IMR-90 (cell line): ENCODE measurements at regions not wholly inside any gene's neighbourhood (a gene's known extent, or its start where the extent isn't known, plus 50 kb on each side); places are given as distances from the start of the nearest gene placed in this dataset.

Source experiments
- ATAC-seq: fragments of 200-7000 bp; cut with Tn5 transposase; 2 replicates; pipeline ENCODE4 v1.9.1; 2020; ENCODE audit warnings: low read depth, mild to moderate bottlenecking, moderate library complexity
- BruUV-seq: library from RNA; stranded (reverse); fragments of 400-500 nt; replicated peaks from 2 replicates; lab custom pipeline; 2021; lab: Mats Ljungman, UMichigan
- CTCF ChIA-PET: fragments of 300-600 bp; formaldehyde crosslinking; extraction: SDS; loops from one replicate; lab custom pipeline; 2021; ENCODE audit warnings: antibody characterized with exemption; lab: Yijun Ruan, JAX
- POLR2A ChIA-PET: fragments of 300-600 bp; sonication (Branson Sonifier 250); formaldehyde crosslinking; loops from one replicate; lab custom pipeline; 2022; ENCODE audit warnings: antibody characterized with exemption; ENCODE audit not compliant: unreplicated experiment; lab: Charles Lee
- DNase-seq: peaks from one replicate; pipeline ENCODE4 v3.0.0; 2013
- H2AFZ ChIP-seq: replicated peaks from 2 replicates; pipeline ENCODE3; 2013; ENCODE audit warnings: low read length, mild to moderate bottlenecking; ENCODE audit not compliant: poor library complexity
- H2AK5ac ChIP-seq: 2 replicates; pipeline ENCODE4 v1.6.1; 2013; ENCODE audit warnings: low read depth, low read length, inconsistent platforms
- H2AK9ac ChIP-seq: replicated peaks from 2 replicates; pipeline ENCODE3; 2013; ENCODE audit warnings: mild to moderate bottlenecking, low read depth, low read length, moderate library complexity; ENCODE audit not compliant: poor library complexity
- H2BK120ac ChIP-seq: 2 replicates; pipeline ENCODE4 v1.6.1; 2013; ENCODE audit warnings: low read depth, low read length, inconsistent platforms
- H2BK15ac ChIP-seq: 3 replicates; pipeline ENCODE4 v1.6.1; 2013; ENCODE audit warnings: low read depth, low read length, inconsistent platforms
- H2BK20ac ChIP-seq: 2 replicates; pipeline ENCODE4 v1.6.1; 2013; ENCODE audit warnings: low read depth, mild to moderate bottlenecking, inconsistent platforms, low read length, moderate library complexity
- H2BK5ac ChIP-seq: 2 replicates; pipeline ENCODE4 v1.6.1; 2013; ENCODE audit warnings: mild to moderate bottlenecking, low read depth, low read length, inconsistent platforms; ENCODE audit not compliant: poor library complexity, severe bottlenecking
- H3K14ac ChIP-seq: replicated peaks from 2 replicates; pipeline ENCODE4 v1.6.1; 2013; ENCODE audit warnings: low read depth, low read length, inconsistent platforms
- H3K18ac ChIP-seq: 2 replicates; pipeline ENCODE4 v1.6.1; 2013; ENCODE audit warnings: low read depth, low read length, control low read depth
- H3K23ac ChIP-seq: 2 replicates; pipeline ENCODE4 v1.6.1; 2013; ENCODE audit warnings: low read depth, low read length, inconsistent platforms
- H3K27ac ChIP-seq: 2 replicates; pipeline ENCODE4 v1.5.1; 2013; ENCODE audit warnings: mild to moderate bottlenecking, control low read depth, low read length; ENCODE audit not compliant: insufficient read depth
- H3K27me3 ChIP-seq: 2 replicates; pipeline ENCODE4 v1.6.1; 2013; ENCODE audit warnings: low read length; ENCODE audit not compliant: control insufficient read depth, insufficient read depth
- H3K36me3 ChIP-seq: 2 replicates; pipeline ENCODE4 v1.6.1; 2013; ENCODE audit warnings: low read length, mixed read lengths; ENCODE audit not compliant: control insufficient read depth, insufficient read depth
- H3K4ac ChIP-seq: 2 replicates; pipeline ENCODE4 v1.6.1; 2013; ENCODE audit warnings: low read depth, low read length, inconsistent platforms
- H3K4me1 ChIP-seq: 2 replicates; pipeline ENCODE4 v1.6.1; 2013; ENCODE audit warnings: low read length, mixed read lengths; ENCODE audit not compliant: control insufficient read depth, insufficient read depth
- H3K4me2 ChIP-seq: 2 replicates; pipeline ENCODE4 v1.6.1; 2013; ENCODE audit warnings: low read depth, mild to moderate bottlenecking, control low read depth, low read length, moderate library complexity
- H3K4me3 ChIP-seq: 2 replicates; pipeline ENCODE4 v1.5.1; 2013; ENCODE audit warnings: low read depth, mild to moderate bottlenecking, control low read depth, low read length, moderate library complexity; ENCODE audit not compliant: insufficient read depth
- H3K56ac ChIP-seq: 2 replicates; pipeline ENCODE4 v1.6.1; 2013; ENCODE audit warnings: low read length, inconsistent platforms; ENCODE audit not compliant: insufficient read depth; ENCODE audit errors: extremely low read depth
- H3K79me1 ChIP-seq, 2 experiments: 2 replicates each; pipeline ENCODE4 v1.6.1; 2013; ENCODE audit warnings: low read length in 2 of 2, inconsistent platforms in 1 of 2, low read depth in 1 of 2
- H3K9ac ChIP-seq: 2 replicates; pipeline ENCODE4 v1.6.1; 2013; ENCODE audit warnings: low read depth, low read length, control low read depth
- H3K9me1 ChIP-seq: 2 replicates; pipeline ENCODE4 v1.6.1; 2013; ENCODE audit warnings: low read length, inconsistent platforms; ENCODE audit not compliant: insufficient read depth
- H3K9me3 ChIP-seq: 2 replicates; pipeline ENCODE4 v1.6.1; 2013; ENCODE audit warnings: low read length; ENCODE audit not compliant: control insufficient read depth, insufficient read depth
- H4K20me1 ChIP-seq: 2 replicates; pipeline ENCODE4 v1.6.1; 2013; ENCODE audit warnings: low read length, inconsistent platforms; ENCODE audit not compliant: insufficient read depth
- H4K5ac ChIP-seq: 2 replicates; pipeline ENCODE4 v1.6.1; 2013; ENCODE audit warnings: mild to moderate bottlenecking, low read depth, low read length, control low read depth
- H4K8ac ChIP-seq, 2 experiments: 2 replicates each; pipeline ENCODE4 v1.6.1; 2013; ENCODE audit warnings: low read depth in 2 of 2, low read length in 2 of 2, control low read depth in 1 of 2, inconsistent platforms in 1 of 2
- H4K91ac ChIP-seq: 2 replicates; pipeline ENCODE4 v1.6.1; 2013; ENCODE audit warnings: low read depth, low read length, inconsistent platforms; ENCODE audit not compliant: insufficient read depth
- NFE2L2 ChIP-seq: fragments of 150-350 bp; IDR thresholded peaks from 2 replicates; pipeline ENCODE4 v1.6.1; 2016; ENCODE audit warnings: low read depth, mild to moderate bottlenecking, low read length
- SMC3 ChIP-seq: fragments of 150-350 bp; IDR thresholded peaks from 2 replicates; pipeline ENCODE4 v1.6.1; 2016; ENCODE audit warnings: low read depth, mild to moderate bottlenecking, antibody characterized with exemption, low read length, moderate library complexity
- WGBS, 2 experiments: methylation state at CpG; one replicate each; pipeline versions ENCODE4 v1.1.5 to v1.1.7; 2013; ENCODE audit warnings: missing lambda C conversion rate in 2 of 2; ENCODE audit not compliant: insufficient read length in 1 of 2; ENCODE audit errors: extremely low coverage in 2 of 2; 5-methylcytosine and 5-hydroxymethylcytosine counted together
- dilution Hi-C: fragments of 300-500 bp; cut with HindIII; formaldehyde crosslinking; loops from one replicate; pipeline ENCODE4 v1.14.3; 2018; ENCODE audit warnings: low sequenced_read_pairs; ENCODE audit not compliant: unreplicated experiment
- in situ Hi-C: fragments of 300-500 bp; cut with MboI; formaldehyde crosslinking; loops from 3 replicates; pipeline ENCODE4 v1.14.3; 2019; ENCODE audit warnings: low sequenced_read_pairs, inconsistent platforms, mixed read lengths
- intact Hi-C: fragments of 100-400 bp; cut with micrococcal nuclease; formaldehyde crosslinking; loops from 2 replicates; pipeline ENCODE4 v1.10.0; 2022
- TF ChIP-seq, protein P1 (sequence below): fragments of 150-350 bp; IDR thresholded peaks from 2 replicates; pipeline ENCODE4 v1.6.1; 2017; ENCODE audit warnings: mild to moderate bottlenecking, antibody characterized with exemption, low read length, low read depth
- TF ChIP-seq, protein P2 (sequence below): conservative IDR thresholded peaks from 2 replicates; pipeline ENCODE4 v1.5.1; 2012; ENCODE audit warnings: mild to moderate bottlenecking, low read depth, low read length, improper control_type of control experiment

DNA sequence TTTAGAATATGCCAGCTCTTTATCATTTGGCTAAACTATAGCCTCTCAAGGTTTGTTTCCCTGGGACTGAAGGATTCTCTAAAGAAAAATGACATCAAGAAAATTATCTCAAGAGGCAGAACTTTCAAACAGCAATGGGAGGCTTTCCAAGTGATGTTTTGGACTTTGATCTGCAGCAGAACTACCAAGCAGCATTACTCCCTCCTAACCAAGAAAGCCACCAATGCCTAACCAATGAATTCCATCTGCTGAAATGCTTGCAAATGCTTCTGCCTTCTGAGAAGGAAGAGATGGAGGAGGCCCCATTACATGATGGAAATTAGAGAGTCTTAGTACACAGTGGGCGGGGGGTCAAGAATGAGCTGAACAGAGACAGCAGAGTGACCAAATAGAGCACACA, 95.1 kb upstream of the SLC35G4 start:
- H4K8ac ChIP-seq = no peak overlapping the region
- dilution Hi-C loops (no loop called here), intact Hi-C loops (loop anchor here (10.0 kb wide), 2 partner anchors 359 to 469 kb away; no protein-coding TSS in a partner anchor), in situ Hi-C loops (no loop called here)
- H3K9me1 ChIP-seq = no peaks in the 10 kb centered on the region
- DNase-seq (no peak), ATAC-seq (no peak)
- no peaks in the 10 kb centered on the region for H3K4me1 ChIP-seq
- H2AK5ac ChIP-seq = no peak overlapping the region
- no peak overlapping the region for H3K4me3 ChIP-seq
- H2BK5ac ChIP-seq = no peak overlapping the region
- no peak overlapping the region for H3K27ac ChIP-seq
- CTCF ChIA-PET = interaction anchor here (2.5 kb wide), 1 partner anchor 203 kb away, joined by 18 read pairs; no protein-coding TSS in a partner anchor
- H3K9ac ChIP-seq = no peak overlapping the region
- H4K5ac ChIP-seq = no peak overlapping the region
- H3K4ac ChIP-seq = no peak overlapping the region
- no peaks in the 10 kb centered on the region for H3K79me1 ChIP-seq
- WGBS, 2 experiments = no CpG with 5 or more reads among the region's 1 CpG
- no TSS peak for BruUV-seq
- no peaks in the 10 kb centered on the region for H3K9me3 ChIP-seq
- H3K14ac ChIP-seq = no peak overlapping the region
- no peak overlapping the region for H2AFZ ChIP-seq
- no peak overlapping the region for H3K23ac ChIP-seq
- no peak overlapping the region for H3K4me2 ChIP-seq
- H3K56ac ChIP-seq = no peak overlapping the region
- H4K91ac ChIP-seq = no peak overlapping the region
- H2BK20ac ChIP-seq = no peak overlapping the region
- H2BK15ac ChIP-seq = no peak overlapping the region
- H3K18ac ChIP-seq = no peak overlapping the region
- TF ChIP-seq NFE2L2 = no peak
- TF ChIP-seq, protein P1, sequence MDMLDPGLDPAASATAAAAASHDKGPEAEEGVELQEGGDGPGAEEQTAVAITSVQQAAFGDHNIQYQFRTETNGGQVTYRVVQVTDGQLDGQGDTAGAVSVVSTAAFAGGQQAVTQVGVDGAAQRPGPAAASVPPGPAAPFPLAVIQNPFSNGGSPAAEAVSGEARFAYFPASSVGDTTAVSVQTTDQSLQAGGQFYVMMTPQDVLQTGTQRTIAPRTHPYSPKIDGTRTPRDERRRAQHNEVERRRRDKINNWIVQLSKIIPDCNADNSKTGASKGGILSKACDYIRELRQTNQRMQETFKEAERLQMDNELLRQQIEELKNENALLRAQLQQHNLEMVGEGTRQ = no peak
- TF ChIP-seq, protein P2, sequence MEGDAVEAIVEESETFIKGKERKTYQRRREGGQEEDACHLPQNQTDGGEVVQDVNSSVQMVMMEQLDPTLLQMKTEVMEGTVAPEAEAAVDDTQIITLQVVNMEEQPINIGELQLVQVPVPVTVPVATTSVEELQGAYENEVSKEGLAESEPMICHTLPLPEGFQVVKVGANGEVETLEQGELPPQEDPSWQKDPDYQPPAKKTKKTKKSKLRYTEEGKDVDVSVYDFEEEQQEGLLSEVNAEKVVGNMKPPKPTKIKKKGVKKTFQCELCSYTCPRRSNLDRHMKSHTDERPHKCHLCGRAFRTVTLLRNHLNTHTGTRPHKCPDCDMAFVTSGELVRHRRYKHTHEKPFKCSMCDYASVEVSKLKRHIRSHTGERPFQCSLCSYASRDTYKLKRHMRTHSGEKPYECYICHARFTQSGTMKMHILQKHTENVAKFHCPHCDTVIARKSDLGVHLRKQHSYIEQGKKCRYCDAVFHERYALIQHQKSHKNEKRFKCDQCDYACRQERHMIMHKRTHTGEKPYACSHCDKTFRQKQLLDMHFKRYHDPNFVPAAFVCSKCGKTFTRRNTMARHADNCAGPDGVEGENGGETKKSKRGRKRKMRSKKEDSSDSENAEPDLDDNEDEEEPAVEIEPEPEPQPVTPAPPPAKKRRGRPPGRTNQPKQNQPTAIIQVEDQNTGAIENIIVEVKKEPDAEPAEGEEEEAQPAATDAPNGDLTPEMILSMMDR = no peak
- TF ChIP-seq SMC3 = no peak
- no peaks in the 10 kb centered on the region for H3K36me3 ChIP-seq
- H2AK9ac ChIP-seq = no peak overlapping the region
- peaks cover 2% of the 10 kb centered on the region; the same call in 1 of the 2 replicates for H3K27me3 ChIP-seq
- POLR2A ChIA-PET = no interaction called here
- H4K20me1 ChIP-seq = no peaks in the 10 kb centered on the region
- H2BK120ac ChIP-seq = no peak overlapping the region
